ENCODE measurements at regions not wholly inside any gene's neighbourhood (a gene's known extent, or its start where the extent isn't known, plus 50 kb on each side); places are given as distances from the start of the nearest gene placed in this dataset.
A peak's percentile ranks its signal among the peaks of the same experiment; 100 is the strongest.

GRCh38 chr4:125736057-125736456 is 421.3 kb downstream of the FAT4 start:
- TF ChIP-seq CTCF (conservative IDR thresholded peaks at IDR 0.05; ENCODE audit: low read length), result peak; percentile 31

GRCh38 chr4:125739760-125740159 is 425.0 kb downstream of the FAT4 start:
- TF ChIP-seq CTCF (conservative IDR thresholded peaks at IDR 0.05; ENCODE audit: low read length), result no peak
- no peak overlapping the region for H3K4me3 ChIP-seq (ENCODE audit: low read length)
- DNase-seq (ENCODE audit: low read depth), result peak; percentile 19

More at GRCh38 chr4:125736057-125736456, 421.3 kb downstream of the FAT4 start:
- H3K4me3 ChIP-seq (ENCODE audit: low read length), result no peak overlapping the region
- peak; percentile 53 for DNase-seq (ENCODE audit: low read depth)

GRCh38 chr4:125741825-125742452 is 427.2 kb downstream of the FAT4 start:
- H3K4me3 ChIP-seq (ENCODE audit: low read length), result no peak overlapping the region
- peak; percentile 35 for DNase-seq (ENCODE audit: low read depth)
- TF ChIP-seq CTCF (conservative IDR thresholded peaks at IDR 0.05; ENCODE audit: low read length), result peak; percentile 69

GRCh38 chr4:125744891-125745364 is 430.2 kb downstream of the FAT4 start:
- no peak for DNase-seq (ENCODE audit: low read depth)
- no peak for TF ChIP-seq CTCF (conservative IDR thresholded peaks at IDR 0.05; ENCODE audit: low read length)

GRCh38 chr4:125749354-125749753 is 434.6 kb downstream of the FAT4 start:
- no peak overlapping the region for H3K4me3 ChIP-seq (ENCODE audit: low read length)
- TF ChIP-seq CTCF (conservative IDR thresholded peaks at IDR 0.05; ENCODE audit: low read length), result no peak
- no peak for DNase-seq (ENCODE audit: low read depth)

More at GRCh38 chr4:125744891-125745364, 430.2 kb downstream of the FAT4 start:
- H3K4me3 ChIP-seq (ENCODE audit: low read length), result no peak overlapping the region

GRCh38 chr4:125750399-125750798 is 435.6 kb downstream of the FAT4 start:
- no peak overlapping the region for H3K4me3 ChIP-seq (ENCODE audit: low read length)
- peak; percentile 23 for DNase-seq (ENCODE audit: low read depth)
- TF ChIP-seq CTCF (conservative IDR thresholded peaks at IDR 0.05; ENCODE audit: low read length), result no peak

GRCh38 chr4:125750828-125751466 is 436.2 kb downstream of the FAT4 start:
- peak; percentile 52 for DNase-seq (ENCODE audit: low read depth)
- no peak overlapping the region for H3K4me3 ChIP-seq (ENCODE audit: low read length)
- peak; percentile 50 for TF ChIP-seq CTCF (conservative IDR thresholded peaks at IDR 0.05; ENCODE audit: low read length)
